Liver (tissue), 7 donors: ENCODE measurements at regions not wholly inside any gene's neighbourhood (a gene's known extent, or its start where the extent isn't known, plus 50 kb on each side); places are given as distances from the start of the nearest gene placed in this dataset.

ENCODE experiments used
- DNase-seq: peaks from one replicate; pipeline ENCODE4 v3.0.0-alpha.2; 2017; ENCODE audit warnings: low spot score
- H3K27ac ChIP-seq, 2 donors: one replicate each; pipeline ENCODE4 v1.7.0; 2013; ENCODE audit warnings: inconsistent platforms in 2 of 2, low read length in 2 of 2, control low read depth in 1 of 2, low read depth in 1 of 2, mild to moderate bottlenecking in 1 of 2
- H3K27me3 ChIP-seq, 4 donors: one replicate each; pipeline versions ENCODE4 v1.6.1 to v1.7.0; 2013; ENCODE audit warnings: low read length in 3 of 4, inconsistent platforms in 1 of 4, mild to moderate bottlenecking in 1 of 4, moderate library complexity in 1 of 4; ENCODE audit not compliant: control insufficient read depth in 4 of 4, insufficient read depth in 4 of 4
- H3K36me3 ChIP-seq, 4 donors: one replicate each; pipeline versions ENCODE4 v1.6.1 to v1.7.0; 2013; ENCODE audit warnings: low read length in 3 of 4, mild to moderate bottlenecking in 3 of 4, low read depth in 1 of 4, moderate library complexity in 1 of 4; ENCODE audit not compliant: control insufficient read depth in 4 of 4, insufficient read depth in 3 of 4
- H3K4me1 ChIP-seq, 4 donors: one replicate each; pipeline versions ENCODE4 v1.6.1 to v1.7.0; 2013; ENCODE audit warnings: low read length in 3 of 4, mild to moderate bottlenecking in 3 of 4, moderate library complexity in 1 of 4; ENCODE audit not compliant: control insufficient read depth in 4 of 4, insufficient read depth in 4 of 4
- H3K4me3 ChIP-seq, 3 donors: one replicate each; pipeline versions ENCODE4 v1.6.1 to v1.7.0; 2013; ENCODE audit warnings: low read length in 3 of 3, control low read depth in 1 of 3, low read depth in 1 of 3, mild to moderate bottlenecking in 1 of 3
- H3K9ac ChIP-seq, 2 donors: one replicate each; pipeline ENCODE4 v1.7.0; 2013; ENCODE audit warnings: low read length in 2 of 2, mild to moderate bottlenecking in 2 of 2, moderate library complexity in 2 of 2, control low read depth in 1 of 2, low read depth in 1 of 2
- H3K9me3 ChIP-seq, 4 donors: one replicate each; pipeline versions ENCODE4 v1.6.1 to v1.7.0; 2013; ENCODE audit warnings: low read length in 3 of 4; ENCODE audit not compliant: control insufficient read depth in 4 of 4
- ATF3 ChIP-seq: IDR thresholded peaks from 2 replicates; pipeline ENCODE4 v1.6.1; 2016; ENCODE audit warnings: antibody characterized with exemption
- EGR1 ChIP-seq, 2 donors: IDR thresholded peaks; 2 replicates each; pipeline ENCODE4 v1.6.1; 2016 to 2018; ENCODE audit warnings: antibody characterized with exemption in 2 of 2, low read depth in 2 of 2
- HNF4A ChIP-seq, 2 donors: conservative IDR thresholded peaks; 2 replicates each; pipeline ENCODE4 v1.6.1; 2016; ENCODE audit warnings: antibody characterized with exemption in 2 of 2, mild to moderate bottlenecking in 2 of 2
- HNF4G ChIP-seq: IDR thresholded peaks from 2 replicates; pipeline ENCODE4 v1.6.1; 2016; ENCODE audit warnings: antibody characterized with exemption
- JUND ChIP-seq, 2 donors: IDR thresholded peaks; 2 replicates each; pipeline ENCODE4 v1.6.1; 2016; ENCODE audit warnings: antibody characterized with exemption in 2 of 2
- NR2F2 ChIP-seq: IDR thresholded peaks from 2 replicates; pipeline ENCODE4 v1.6.1; 2016; ENCODE audit warnings: antibody characterized with exemption
- RAD21 ChIP-seq, 2 donors: IDR thresholded peaks; 2 replicates each; pipeline ENCODE4 v1.6.1; 2016; ENCODE audit warnings: antibody characterized with exemption in 2 of 2, mild to moderate bottlenecking in 2 of 2
- WGBS: extraction: QIAGEN DNeasy Blood & Tissue Kit; methylation state at CpG from one replicate; pipeline ENCODE4 v1.1.7; 2013; 5-methylcytosine and 5-hydroxymethylcytosine counted together
- donor health status: healthy.
- donor health status: healthy.
- donor health status: healthy.
- donor health status: healthy.

GRCh38 chr3:152780553-152780952 is 54.4 kb upstream of the P2RY1 start:
- DNase-seq, result no peak
- no peaks in the 10 kb centered on the region for H3K36me3 ChIP-seq
- WGBS, result 93% methylated on average over 2 of the region's 2 CpGs
- no peaks in the 10 kb centered on the region for H3K4me1 ChIP-seq
- H3K27me3 ChIP-seq, result peaks cover 0 to 4% (median 0%) of the 10 kb centered on the region in 4 donors
- no peaks in the 10 kb centered on the region for H3K9me3 ChIP-seq
- H3K27ac ChIP-seq, result no peak overlapping the region
- TF ChIP-seq ATF3, result no peak
- no peak for TF ChIP-seq NR2F2
- no peak for TF ChIP-seq EGR1 (IDR thresholded peaks at IDR 0.05; ENCODE audit: low read depth in 2 of 2)
- H3K4me3 ChIP-seq, result no peak overlapping the region
- no peak overlapping the region for H3K9ac ChIP-seq

GRCh38 chr3:152785051-152785450 is 49.9 kb upstream of the P2RY1 start:
- Histone ChIP-seq H3K27ac (no peak overlapping the region), H3K4me3 (no peak overlapping the region), H3K27me3 (peaks cover 0 to 10% (median 0%) of the 10 kb centered on the region in 4 donors), H3K9me3 (no peaks in the 10 kb centered on the region), H3K9ac (no peak overlapping the region), H3K4me1 (no peaks in the 10 kb centered on the region), H3K36me3 (no peaks in the 10 kb centered on the region)
- 74% methylated on average over 4 of the region's 4 CpGs for WGBS
- no peak for DNase-seq
- TF ChIP-seq HNF4A (conservative IDR thresholded peaks at IDR 0.05) (no peak), JUND (IDR thresholded peaks at IDR 0.05) (no peak), RAD21 (IDR thresholded peaks at IDR 0.05) (no peak), HNF4G (no peak)
